ENCODE measurements at regions not wholly inside any gene's neighbourhood (a gene's known extent, or its start where the extent isn't known, plus 50 kb on each side); places are given as distances from the start of the nearest gene placed in this dataset.

- TF ChIP-seq CTCF (IDR thresholded peaks at IDR 0.05), result no peak
- TF ChIP-seq POLR2A (IDR thresholded peaks at IDR 0.05), result no peak
Observed at GRCh38 chr9:16143310-16143709, 590.5 kb downstream of the CCDC171 start.

Data from tibial nerve (tissue), 3 donors.